ENCODE measurements at regions not wholly inside any gene's neighbourhood (a gene's known extent, or its start where the extent isn't known, plus 50 kb on each side); places are given as distances from the start of the nearest gene placed in this dataset.
"Not testable (repeated sequence)": the region's sequence is repeated elsewhere in the genome, so short reads cannot be mapped to it uniquely, and the experiment has no call there.

DNA sequence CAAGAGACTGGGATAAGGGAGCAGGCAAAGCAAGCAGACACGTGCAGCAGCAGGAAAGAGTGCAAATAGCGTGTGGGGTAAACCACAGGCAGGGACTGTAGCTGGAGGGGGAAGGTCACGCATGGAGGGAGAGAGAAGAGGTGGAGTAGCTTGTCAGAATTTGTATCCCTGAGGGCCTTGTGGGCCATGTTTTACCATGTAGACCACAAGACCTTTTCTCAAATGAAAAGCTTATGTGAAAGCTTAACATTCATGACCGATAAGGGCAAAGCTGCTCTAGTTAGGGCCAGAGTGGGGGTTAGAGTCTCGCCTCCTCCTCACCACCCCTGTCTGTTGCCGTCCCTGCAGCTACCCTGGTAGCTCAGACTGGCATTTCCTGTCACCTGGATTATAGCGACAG is 152.9 kb upstream of the E2F7 start:
- Histone ChIP-seq H3K27ac (no peak overlapping the region), H3K4me1 (no peaks in the 10 kb centered on the region), H3K4me3 (no peak overlapping the region), H3K36me3 (replicated peaks in 1 of 2; ENCODE audit: insufficient read depth in 1 of 2, low read depth in 2 of 2) (no peaks in the 10 kb centered on the region), H3K9me3 (no peaks in the 10 kb centered on the region), H3K27me3 (no peaks in the 10 kb centered on the region)
- TF ChIP-seq, protein P1, sequence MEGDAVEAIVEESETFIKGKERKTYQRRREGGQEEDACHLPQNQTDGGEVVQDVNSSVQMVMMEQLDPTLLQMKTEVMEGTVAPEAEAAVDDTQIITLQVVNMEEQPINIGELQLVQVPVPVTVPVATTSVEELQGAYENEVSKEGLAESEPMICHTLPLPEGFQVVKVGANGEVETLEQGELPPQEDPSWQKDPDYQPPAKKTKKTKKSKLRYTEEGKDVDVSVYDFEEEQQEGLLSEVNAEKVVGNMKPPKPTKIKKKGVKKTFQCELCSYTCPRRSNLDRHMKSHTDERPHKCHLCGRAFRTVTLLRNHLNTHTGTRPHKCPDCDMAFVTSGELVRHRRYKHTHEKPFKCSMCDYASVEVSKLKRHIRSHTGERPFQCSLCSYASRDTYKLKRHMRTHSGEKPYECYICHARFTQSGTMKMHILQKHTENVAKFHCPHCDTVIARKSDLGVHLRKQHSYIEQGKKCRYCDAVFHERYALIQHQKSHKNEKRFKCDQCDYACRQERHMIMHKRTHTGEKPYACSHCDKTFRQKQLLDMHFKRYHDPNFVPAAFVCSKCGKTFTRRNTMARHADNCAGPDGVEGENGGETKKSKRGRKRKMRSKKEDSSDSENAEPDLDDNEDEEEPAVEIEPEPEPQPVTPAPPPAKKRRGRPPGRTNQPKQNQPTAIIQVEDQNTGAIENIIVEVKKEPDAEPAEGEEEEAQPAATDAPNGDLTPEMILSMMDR (IDR thresholded peaks at IDR 0.05), result no peak
- TF ChIP-seq POLR2A (IDR thresholded peaks at IDR 0.05), result no peak
- 69 to 78% methylated on average over 7 of the region's 7 CpGs for WGBS, 2 donors
- ATAC-seq (no peak), DNase-seq (no peak)
- intact Hi-C loops (cut with DNase I), result no loop called here

DNA sequence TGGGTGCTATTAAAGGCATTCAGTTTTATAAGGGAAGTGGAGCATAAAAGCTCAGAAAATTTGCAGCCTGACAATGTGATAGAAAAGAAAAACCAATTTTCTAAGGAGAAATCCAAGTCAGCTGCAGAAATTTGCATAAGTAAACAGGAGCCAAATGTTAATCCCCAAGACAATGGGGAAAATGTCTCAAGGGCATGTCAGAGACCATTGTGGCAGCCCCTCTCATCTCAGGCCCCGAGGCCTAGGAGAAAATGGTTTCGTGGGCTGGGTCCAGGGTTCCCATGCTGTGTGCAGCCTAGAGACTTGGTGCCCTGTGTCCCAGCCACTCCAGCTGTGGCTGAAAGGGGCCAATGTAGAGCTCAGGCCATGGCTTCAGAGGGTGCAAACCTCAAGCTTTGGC is 150.8 kb upstream of the E2F7 start:
- H3K9me3 ChIP-seq; H3K27ac ChIP-seq; H3K4me1 ChIP-seq; H3K4me3 ChIP-seq; intact Hi-C loops (cut with DNase I); DNase-seq; H3K36me3 ChIP-seq (replicated peaks in 1 of 2; ENCODE audit: insufficient read depth in 1 of 2, low read depth in 2 of 2); H3K27me3 ChIP-seq; ATAC-seq: not testable (repeated sequence)
- 56 to 62% methylated on average over 2 of the region's 2 CpGs for WGBS, 2 donors

DNA sequence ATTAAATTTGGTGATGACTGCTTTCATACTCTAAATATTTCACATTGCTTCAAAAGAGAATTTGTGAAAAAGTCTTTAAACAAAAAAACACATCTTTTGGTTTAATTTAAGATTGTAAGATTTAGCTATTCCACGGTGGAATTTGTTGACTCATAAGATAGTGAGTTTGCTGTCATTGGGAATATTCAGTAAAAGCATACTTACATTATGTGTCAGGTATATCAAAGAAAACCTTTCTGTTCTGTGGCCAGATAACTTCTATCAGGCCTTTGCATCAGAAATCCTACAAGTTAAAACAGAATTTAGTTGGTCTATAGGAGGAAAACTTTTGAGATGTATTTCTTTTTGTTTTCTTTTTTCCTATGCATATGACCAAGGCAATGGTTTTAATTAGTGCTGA is 148.8 kb upstream of the E2F7 start:
- no peak overlapping the region for H3K4me3 ChIP-seq

DNA sequence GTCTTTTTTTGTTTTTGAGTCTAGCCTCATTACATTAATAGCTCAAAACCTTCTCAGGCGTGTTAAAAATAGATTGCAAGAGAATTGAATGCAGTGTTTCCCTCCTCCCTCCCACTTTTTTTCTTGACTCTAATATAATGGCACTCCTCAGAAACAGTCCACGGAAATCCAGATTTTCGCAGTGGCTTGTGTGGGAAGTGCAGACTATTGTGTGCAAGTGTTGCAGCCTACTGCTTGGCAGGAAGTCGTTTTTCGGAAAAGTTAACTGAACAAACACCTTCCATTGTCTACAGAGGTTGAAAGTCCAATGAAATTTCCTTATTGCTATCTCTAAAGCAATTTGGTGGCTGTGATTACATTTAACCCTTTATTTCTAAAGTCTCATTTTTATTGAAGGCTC is 147.9 kb upstream of the E2F7 start:
- H3K27ac ChIP-seq, result no peak overlapping the region
- H3K4me3 ChIP-seq, result no peak overlapping the region
- H3K9me3 ChIP-seq, result no peaks in the 10 kb centered on the region
- no peaks in the 10 kb centered on the region for H3K4me1 ChIP-seq
- DNase-seq (peak in 1 of 4 donors; percentile 6), ATAC-seq (no peak)
- no peak for TF ChIP-seq POLR2A (IDR thresholded peaks at IDR 0.05)
- TF ChIP-seq, protein P1 (IDR thresholded peaks at IDR 0.05), result no peak
- 13 to 19% methylated on average over 5 of the region's 5 CpGs for WGBS, 2 donors
- H3K27me3 ChIP-seq, result no peaks in the 10 kb centered on the region
- intact Hi-C loops (cut with DNase I), result no loop called here
- no peaks in the 10 kb centered on the region for H3K36me3 ChIP-seq (replicated peaks in 1 of 2; ENCODE audit: insufficient read depth in 1 of 2, low read depth in 2 of 2)

More for the DNA sequence above, 148.8 kb upstream of the E2F7 start:
- no peak overlapping the region for H3K27ac ChIP-seq
- no peaks in the 10 kb centered on the region for H3K9me3 ChIP-seq
- no peak for ATAC-seq
- 41 to 46% methylated on average over 1 of the region's 1 CpG for WGBS, 2 donors
- H3K4me1 ChIP-seq, result no peaks in the 10 kb centered on the region
- DNase-seq, result no peak
- no peaks in the 10 kb centered on the region for H3K36me3 ChIP-seq (replicated peaks in 1 of 2; ENCODE audit: insufficient read depth in 1 of 2, low read depth in 2 of 2)
- TF ChIP-seq, protein P1 (IDR thresholded peaks at IDR 0.05), result no peak
- H3K27me3 ChIP-seq, result no peaks in the 10 kb centered on the region
- intact Hi-C loops (cut with DNase I), result no loop called here

- DNase-seq (no peak), ATAC-seq (no peak)
- WGBS, 2 donors, result 94 to 95% methylated on average over 1 of the region's 1 CpG
- intact Hi-C loops (cut with DNase I), result no loop called here
- Histone ChIP-seq H3K9me3 (no peaks in the 10 kb centered on the region), H3K4me3 (no peak overlapping the region), H3K27me3 (no peaks in the 10 kb centered on the region), H3K4me1 (no peaks in the 10 kb centered on the region), H3K36me3 (replicated peaks in 1 of 2; ENCODE audit: insufficient read depth in 1 of 2, low read depth in 2 of 2) (no peaks in the 10 kb centered on the region), H3K27ac (no peak overlapping the region)
- TF ChIP-seq POLR2A (IDR thresholded peaks at IDR 0.05), result no peak
- TF ChIP-seq, protein P1 (IDR thresholded peaks at IDR 0.05), result no peak
Measured at GRCh38 chr12:77210724-77211123, 145.4 kb upstream of the E2F7 start.
